Mammary epithelial cell (primary cell): ENCODE measurements at regions not wholly inside any gene's neighbourhood (a gene's known extent, or its start where the extent isn't known, plus 50 kb on each side); places are given as distances from the start of the nearest gene placed in this dataset.
A peak's percentile ranks its signal among the peaks of the same experiment; 100 is the strongest.

Experiments
- EZH2 ChIP-seq: IDR thresholded peaks from 2 replicates; pipeline ENCODE4 v1.6.1; 2012; ENCODE audit warnings: low read length, inconsistent platforms, borderline replicate concordance
- TF ChIP-seq, protein P1 (sequence below), 2 donors: IDR thresholded peaks in 1 of 2; conservative IDR thresholded peaks in 1 of 2; 2 replicates each; pipeline ENCODE4 v1.5.1; 2011 to 2012; ENCODE audit warnings: inconsistent platforms in 2 of 2, low read length in 2 of 2, mild to moderate bottlenecking in 2 of 2, control low read depth in 1 of 2, low read depth in 1 of 2; ENCODE audit not compliant: insufficient read depth in 1 of 2; ENCODE audit errors: extremely low read depth in 1 of 2

GRCh38 chr5:39948867-39949468 is 524.2 kb upstream of the DAB2 start:
- TF ChIP-seq, protein P1, sequence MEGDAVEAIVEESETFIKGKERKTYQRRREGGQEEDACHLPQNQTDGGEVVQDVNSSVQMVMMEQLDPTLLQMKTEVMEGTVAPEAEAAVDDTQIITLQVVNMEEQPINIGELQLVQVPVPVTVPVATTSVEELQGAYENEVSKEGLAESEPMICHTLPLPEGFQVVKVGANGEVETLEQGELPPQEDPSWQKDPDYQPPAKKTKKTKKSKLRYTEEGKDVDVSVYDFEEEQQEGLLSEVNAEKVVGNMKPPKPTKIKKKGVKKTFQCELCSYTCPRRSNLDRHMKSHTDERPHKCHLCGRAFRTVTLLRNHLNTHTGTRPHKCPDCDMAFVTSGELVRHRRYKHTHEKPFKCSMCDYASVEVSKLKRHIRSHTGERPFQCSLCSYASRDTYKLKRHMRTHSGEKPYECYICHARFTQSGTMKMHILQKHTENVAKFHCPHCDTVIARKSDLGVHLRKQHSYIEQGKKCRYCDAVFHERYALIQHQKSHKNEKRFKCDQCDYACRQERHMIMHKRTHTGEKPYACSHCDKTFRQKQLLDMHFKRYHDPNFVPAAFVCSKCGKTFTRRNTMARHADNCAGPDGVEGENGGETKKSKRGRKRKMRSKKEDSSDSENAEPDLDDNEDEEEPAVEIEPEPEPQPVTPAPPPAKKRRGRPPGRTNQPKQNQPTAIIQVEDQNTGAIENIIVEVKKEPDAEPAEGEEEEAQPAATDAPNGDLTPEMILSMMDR (conservative IDR thresholded peaks at IDR 0.05 in 1 of 2, IDR thresholded peaks at IDR 0.05 in 1 of 2; ENCODE audit: extremely low read depth in 1 of 2, insufficient read depth in 1 of 2, low read depth in 1 of 2, low read length in 2 of 2), result peak; percentile 62 to 67
- TF ChIP-seq EZH2, result no peak
